GM12875 (cell line): ENCODE measurements at regions not wholly inside any gene's neighbourhood (a gene's known extent, or its start where the extent isn't known, plus 50 kb on each side); places are given as distances from the start of the nearest gene placed in this dataset.
"Not testable (repeated sequence)": the region's sequence is repeated elsewhere in the genome, so short reads cannot be mapped to it uniquely, and the experiment has no call there.

Experiments used
- H3K4me3 ChIP-seq: one replicate; pipeline ENCODE4 v1.5.1; 2011; ENCODE audit warnings: low read depth, low read length, control low read depth
- TF ChIP-seq, protein P1 (sequence below): IDR thresholded peaks from 2 replicates; pipeline ENCODE4 v1.5.1; 2011; ENCODE audit warnings: low read depth, mild to moderate bottlenecking, control low read depth, inconsistent platforms, low read length, moderate library complexity, borderline replicate concordance; ENCODE audit not compliant: insufficient read depth

DNA sequence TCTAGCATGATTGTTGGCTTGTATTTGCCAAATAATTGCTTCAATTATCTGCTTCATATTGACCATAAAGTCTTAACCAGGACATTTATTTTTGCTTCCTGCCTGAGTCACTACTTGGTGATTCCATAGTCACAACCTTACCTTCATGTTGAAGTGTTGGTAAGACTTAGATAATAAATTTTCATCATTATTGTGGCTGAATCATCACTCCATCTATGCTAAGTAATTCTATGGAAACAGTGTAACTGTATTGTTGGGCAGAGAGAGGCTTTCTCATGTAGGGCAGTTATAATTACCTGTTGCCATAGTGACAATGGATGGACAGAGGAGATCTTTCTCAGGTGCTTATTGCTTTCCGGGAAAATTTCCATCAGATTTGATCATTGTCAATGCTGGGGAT, 330.7 kb upstream of the LRRC3B start:
- TF ChIP-seq, protein P1, sequence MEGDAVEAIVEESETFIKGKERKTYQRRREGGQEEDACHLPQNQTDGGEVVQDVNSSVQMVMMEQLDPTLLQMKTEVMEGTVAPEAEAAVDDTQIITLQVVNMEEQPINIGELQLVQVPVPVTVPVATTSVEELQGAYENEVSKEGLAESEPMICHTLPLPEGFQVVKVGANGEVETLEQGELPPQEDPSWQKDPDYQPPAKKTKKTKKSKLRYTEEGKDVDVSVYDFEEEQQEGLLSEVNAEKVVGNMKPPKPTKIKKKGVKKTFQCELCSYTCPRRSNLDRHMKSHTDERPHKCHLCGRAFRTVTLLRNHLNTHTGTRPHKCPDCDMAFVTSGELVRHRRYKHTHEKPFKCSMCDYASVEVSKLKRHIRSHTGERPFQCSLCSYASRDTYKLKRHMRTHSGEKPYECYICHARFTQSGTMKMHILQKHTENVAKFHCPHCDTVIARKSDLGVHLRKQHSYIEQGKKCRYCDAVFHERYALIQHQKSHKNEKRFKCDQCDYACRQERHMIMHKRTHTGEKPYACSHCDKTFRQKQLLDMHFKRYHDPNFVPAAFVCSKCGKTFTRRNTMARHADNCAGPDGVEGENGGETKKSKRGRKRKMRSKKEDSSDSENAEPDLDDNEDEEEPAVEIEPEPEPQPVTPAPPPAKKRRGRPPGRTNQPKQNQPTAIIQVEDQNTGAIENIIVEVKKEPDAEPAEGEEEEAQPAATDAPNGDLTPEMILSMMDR: no peak
- H3K4me3 ChIP-seq: no peak overlapping the region

- TF ChIP-seq, protein P1: no peak
- no peak overlapping the region for H3K4me3 ChIP-seq
Observed at GRCh38 chr3:26292780-26293179, 329.8 kb upstream of the LRRC3B start.

- TF ChIP-seq, protein P1: no peak
- no peak overlapping the region for H3K4me3 ChIP-seq
Observed at GRCh38 chr3:26293329-26293844, 329.2 kb upstream of the LRRC3B start.

GRCh38 chr3:26307192-26307591, 315.4 kb upstream of the LRRC3B start:
- no peak overlapping the region for H3K4me3 ChIP-seq
- TF ChIP-seq, protein P1: no peak

DNA sequence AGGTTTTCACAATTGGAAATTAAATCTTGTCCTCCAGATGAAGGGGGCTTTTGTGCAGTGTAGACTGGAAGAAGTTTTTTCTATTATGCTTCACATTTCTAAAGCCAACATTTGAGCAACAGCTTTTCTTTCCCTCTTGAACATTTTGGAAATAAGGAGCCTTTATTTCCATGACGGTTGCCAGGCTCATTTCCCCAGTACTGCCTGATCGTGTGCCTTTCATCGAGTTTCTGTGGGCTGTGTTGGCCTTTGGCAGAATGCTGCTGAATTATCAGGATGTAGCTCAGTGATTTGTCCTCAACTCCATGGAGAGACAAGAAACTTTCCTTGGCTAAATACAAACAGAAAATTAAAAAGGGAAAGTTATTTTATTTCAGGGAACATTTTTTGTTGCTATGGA, 314.8 kb upstream of the LRRC3B start:
- TF ChIP-seq, protein P1: no peak
- no peak overlapping the region for H3K4me3 ChIP-seq

DNA sequence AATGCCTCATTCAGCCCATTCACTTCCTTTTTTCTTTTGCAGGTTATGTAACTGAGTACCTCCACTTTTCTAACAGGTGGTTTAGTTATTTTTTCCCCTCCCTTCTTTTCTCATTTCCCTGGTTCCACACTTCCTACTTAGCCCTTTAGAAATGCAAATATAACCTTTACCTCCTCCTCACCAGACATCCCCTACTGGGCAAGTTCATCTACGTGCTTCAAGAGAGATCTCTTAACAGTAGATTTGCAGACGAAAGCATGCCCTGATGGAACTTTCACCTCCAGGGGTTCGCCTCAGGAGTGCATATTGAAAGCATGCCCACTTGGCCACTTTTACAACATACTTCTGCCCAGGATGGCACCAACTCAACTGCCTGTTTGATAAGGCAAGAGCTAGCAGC, 314.1 kb upstream of the LRRC3B start:
- TF ChIP-seq, protein P1: no peak
- H3K4me3 ChIP-seq: no peak overlapping the region

- not testable (repeated sequence) for H3K4me3 ChIP-seq
Observed at GRCh38 chr3:26309536-26309935, 313.0 kb upstream of the LRRC3B start.

DNA sequence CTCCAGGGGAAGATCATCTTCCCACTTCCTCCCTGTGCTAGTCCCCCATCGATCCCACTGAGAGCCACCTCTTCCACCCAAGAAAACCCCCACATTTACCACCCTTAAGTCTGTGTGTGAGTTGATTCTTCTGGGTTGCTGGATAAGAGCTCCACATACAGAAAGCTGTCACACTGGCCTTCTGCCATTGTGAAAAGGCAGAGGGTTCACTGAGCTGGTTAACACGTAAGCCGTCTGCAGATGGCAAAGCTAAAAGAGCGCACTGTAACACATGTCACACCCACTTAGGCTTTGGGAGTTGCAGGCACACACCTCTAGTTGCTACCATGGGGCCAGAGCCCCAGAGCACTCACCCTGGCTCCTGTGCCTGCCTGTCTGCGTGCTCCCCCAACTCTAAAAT, 309.8 kb upstream of the LRRC3B start:
- TF ChIP-seq, protein P1: no peak
- H3K4me3 ChIP-seq: no peak overlapping the region
